ENCODE measurements at regions not wholly inside any gene's neighbourhood (a gene's known extent, or its start where the extent isn't known, plus 50 kb on each side); places are given as distances from the start of the nearest gene placed in this dataset.

DNA sequence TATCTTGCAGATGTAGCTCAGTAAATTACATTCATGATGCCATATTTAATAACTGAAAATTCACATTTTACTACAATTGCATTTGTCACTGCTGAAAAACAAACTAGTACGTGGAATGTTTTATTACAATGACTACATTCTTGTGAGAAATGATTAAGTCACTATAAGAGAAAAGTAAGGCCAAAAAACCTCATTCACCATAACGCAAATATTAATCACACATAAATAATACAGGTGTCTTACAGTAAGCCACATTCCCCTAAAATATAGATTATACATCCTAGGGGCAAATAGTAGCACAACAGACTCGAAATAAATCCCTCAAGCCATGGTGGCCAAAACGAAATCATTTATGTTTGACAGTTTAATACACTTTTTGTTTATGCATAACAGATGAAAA lies 460.6 kb downstream of the NR4A2 start:
- no peak for TF ChIP-seq CTCF (IDR thresholded peaks at IDR 0.05 in 4 of 5, conservative IDR thresholded peaks at IDR 0.05 in 1 of 5)
- no peak for TF ChIP-seq POLR2A (IDR thresholded peaks at IDR 0.05)
